Testis (tissue), 2 donors: ENCODE measurements at regions not wholly inside any gene's neighbourhood (a gene's known extent, or its start where the extent isn't known, plus 50 kb on each side); places are given as distances from the start of the nearest gene placed in this dataset.

Source experiments
- DNase-seq: peaks from one replicate; pipeline ENCODE4 v3.0.0-alpha.2; 2019
- H3K27ac ChIP-seq, 2 donors: fragments of 200-600 bp; sonication (generic); one replicate each; pipeline ENCODE4 v1.5.1; 2019
- H3K27me3 ChIP-seq: fragments of 200-600 bp; sonication (generic); one replicate; pipeline ENCODE4 v1.5.1; 2019
- H3K36me3 ChIP-seq: fragments of 200-600 bp; sonication (generic); one replicate; pipeline ENCODE4 v1.5.1; 2017; ENCODE audit warnings: low read depth; ENCODE audit errors: missing control alignments
- H3K4me1 ChIP-seq: fragments of 200-600 bp; sonication (generic); one replicate; pipeline ENCODE4 v1.5.1; 2019
- H3K4me3 ChIP-seq, 2 donors: fragments of 200-600 bp; sonication (generic); one replicate each; pipeline ENCODE4 v1.5.1; 2017 to 2019
- H3K9me3 ChIP-seq: fragments of 200-600 bp; sonication (generic); one replicate; pipeline ENCODE4 v1.5.1; 2017
- CTCF ChIP-seq, 3 experiments: fragments of 450-650 bp in 2 of 3; fragments of 200-600 bp in 1 of 3; sonication (generic) in 1 of 3; IDR thresholded peaks; one replicate each; pipeline ENCODE4 v1.5.1; 2016 to 2019; ENCODE audit warnings: antibody characterized with exemption in 3 of 3, mild to moderate bottlenecking in 2 of 3, moderate library complexity in 1 of 3
- POLR2A ChIP-seq: fragments of 450-650 bp; IDR thresholded peaks from one replicate; pipeline ENCODE4 v1.6.1; 2017; ENCODE audit warnings: antibody characterized with exemption, mild to moderate bottlenecking, moderate library complexity
- WGBS, 2 donors: methylation state at CpG; one replicate each; pipeline ENCODE4 v1.1.5; 2018; 5-methylcytosine and 5-hydroxymethylcytosine counted together
- intact Hi-C: fragments of 100-400 bp; cut with DNase I; formaldehyde crosslinking; loops from one replicate; pipeline ENCODE4 v1.15.1; 2023; ENCODE audit warnings: low total_unique reads

- Histone ChIP-seq H3K9me3 (no peaks in the 10 kb centered on the region), H3K27me3 (no peaks in the 10 kb centered on the region), H3K36me3 (no peaks in the 10 kb centered on the region), H3K4me1 (no peaks in the 10 kb centered on the region), H3K27ac (no peak overlapping the region), H3K4me3 (no peak overlapping the region)
- no peak for DNase-seq
- TF ChIP-seq POLR2A (no peak), CTCF (IDR thresholded peaks at IDR 0.05) (no peak)
- 64 to 70% methylated on average over 13 of the region's 13 CpGs for WGBS, 2 donors
- intact Hi-C loops: loop anchor here (5.0 kb wide), 1 partner anchor 518 kb away; no protein-coding TSS in a partner anchor
Measured at GRCh38 chr6:168369786-168370185, 50.2 kb upstream of the DACT2 start.

DNA sequence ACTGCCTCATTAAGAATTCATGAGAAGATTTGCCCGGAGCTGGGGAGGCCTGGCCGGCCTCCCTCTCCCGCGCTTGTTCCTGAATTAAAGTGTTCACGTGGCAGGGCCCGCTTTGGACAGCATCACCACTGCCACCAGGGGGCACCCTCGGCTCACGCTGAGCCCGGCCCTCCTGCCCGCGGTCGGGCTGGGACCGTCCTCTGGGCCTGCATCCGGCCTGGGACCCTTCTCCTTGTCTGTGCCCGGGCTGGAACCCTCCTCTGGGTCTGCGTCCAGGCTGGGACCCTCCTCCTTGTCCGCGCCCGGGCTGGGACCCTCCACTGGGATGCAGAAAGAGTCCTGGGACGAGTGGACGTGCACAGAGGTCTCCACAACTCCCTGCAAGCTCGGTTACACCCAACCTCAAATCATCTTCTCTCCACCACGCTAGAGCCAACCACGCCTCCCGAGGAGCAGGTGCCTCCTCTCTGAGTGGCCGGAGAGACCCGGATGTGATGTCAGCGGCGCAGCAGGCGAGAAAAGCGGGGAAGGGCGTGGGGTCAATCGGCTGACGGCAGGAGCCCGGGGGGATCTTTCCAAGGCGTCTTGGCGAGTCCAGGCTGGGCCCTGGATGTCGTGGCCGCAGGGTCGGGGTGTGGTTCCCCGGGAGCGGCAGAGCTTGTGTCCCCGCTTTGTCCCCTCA lies 50.9 kb upstream of the DACT2 start:
- no peaks in the 10 kb centered on the region for H3K4me1 ChIP-seq
- TF ChIP-seq CTCF (IDR thresholded peaks at IDR 0.05) (peak; percentile 94 to 97 (median 94)), POLR2A (no peak)
- H3K27me3 ChIP-seq: no peaks in the 10 kb centered on the region
- H3K27ac ChIP-seq: no peak overlapping the region
- intact Hi-C loops: loop anchor here (5.0 kb wide), 1 partner anchor 517 kb away; no protein-coding TSS in a partner anchor
- H3K4me3 ChIP-seq: peak overlapping the region in 1 of 2 donors; percentile 30
- no peaks in the 10 kb centered on the region for H3K9me3 ChIP-seq
- 43 to 51% methylated on average over 33 to 43 of the region's 43 CpGs for WGBS, 2 donors
- DNase-seq: peak; percentile 89
- H3K36me3 ChIP-seq: no peaks in the 10 kb centered on the region

DNA sequence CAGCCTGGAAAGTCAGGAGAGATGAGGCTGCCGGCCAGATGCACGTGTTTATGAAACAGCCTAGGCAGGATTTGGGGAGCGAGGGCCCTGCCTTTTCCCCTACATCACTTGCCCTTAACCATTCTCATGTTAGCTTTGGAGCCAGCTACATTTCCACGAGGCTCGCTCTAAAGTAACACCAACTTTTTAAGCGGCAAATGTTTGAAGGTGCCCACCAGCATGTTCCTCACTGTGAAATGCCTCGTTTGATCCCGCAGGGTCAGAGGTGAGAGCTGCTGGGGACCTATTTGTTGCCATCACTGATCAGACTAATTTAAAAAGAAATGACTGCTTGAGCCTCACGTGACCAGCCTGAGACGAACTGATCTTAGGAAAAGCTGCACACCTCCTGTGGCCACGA lies 51.6 kb upstream of the DACT2 start:
- Histone ChIP-seq H3K4me1 (no peaks in the 10 kb centered on the region), H3K27ac (no peak overlapping the region), H3K36me3 (no peaks in the 10 kb centered on the region), H3K9me3 (no peaks in the 10 kb centered on the region), H3K4me3 (no peak overlapping the region), H3K27me3 (no peaks in the 10 kb centered on the region)
- intact Hi-C loops: loop anchor here (5.0 kb wide), 1 partner anchor 516 kb away; no protein-coding TSS in a partner anchor
- WGBS, 2 donors: 82% methylated on average over 9 to 11 of the region's 11 CpGs
- no peak for DNase-seq
- TF ChIP-seq POLR2A (no peak), CTCF (IDR thresholded peaks at IDR 0.05) (no peak)

- WGBS, 2 donors: 94 to 96% methylated on average over 6 of the region's 6 CpGs
- DNase-seq: no peak
- no peaks in the 10 kb centered on the region for H3K4me1 ChIP-seq
- intact Hi-C loops: loop anchor here (5.0 kb wide), 1 partner anchor 516 kb away; no protein-coding TSS in a partner anchor
- no peaks in the 10 kb centered on the region for H3K36me3 ChIP-seq
- no peaks in the 10 kb centered on the region for H3K27me3 ChIP-seq
- H3K9me3 ChIP-seq: no peaks in the 10 kb centered on the region
- no peak overlapping the region for H3K4me3 ChIP-seq
- H3K27ac ChIP-seq: no peak overlapping the region
- TF ChIP-seq POLR2A (no peak), CTCF (IDR thresholded peaks at IDR 0.05) (no peak)
Measured at GRCh38 chr6:168371618-168371980, 52.0 kb upstream of the DACT2 start.
